NCI-H345 treated with DMSO at 0.1 percent for 48 hours (cell line): ENCODE measurements at regions not wholly inside any gene's neighbourhood (a gene's known extent, or its start where the extent isn't known, plus 50 kb on each side); places are given as distances from the start of the nearest gene placed in this dataset.

Source experiments
- DNase-seq: peaks from one replicate; lab custom pipeline; 2025; ENCODE audit not compliant: unreplicated experiment; lab: John Stamatoyannopoulos, UW

DNA sequence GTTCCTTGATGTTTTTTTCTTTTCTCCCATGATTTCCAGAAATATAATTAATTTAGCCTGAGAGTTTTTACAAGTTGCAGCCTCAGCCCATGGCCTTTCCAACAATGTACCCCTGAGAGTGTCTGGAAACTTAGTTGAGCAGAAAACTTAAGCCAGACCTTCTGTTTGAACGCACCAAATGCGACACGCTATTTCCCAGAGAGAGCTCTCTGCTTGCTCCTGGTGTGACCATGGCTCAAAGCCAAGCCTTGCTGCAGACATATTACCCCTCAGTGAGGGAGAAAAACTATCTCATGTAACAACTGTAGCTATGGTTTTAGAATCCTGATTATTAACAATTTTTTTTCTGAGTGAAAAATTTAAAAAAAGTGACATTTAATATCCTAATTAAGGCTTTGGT is 1204.5 kb upstream of the SLC10A2 start:
- no peak for DNase-seq

DNA sequence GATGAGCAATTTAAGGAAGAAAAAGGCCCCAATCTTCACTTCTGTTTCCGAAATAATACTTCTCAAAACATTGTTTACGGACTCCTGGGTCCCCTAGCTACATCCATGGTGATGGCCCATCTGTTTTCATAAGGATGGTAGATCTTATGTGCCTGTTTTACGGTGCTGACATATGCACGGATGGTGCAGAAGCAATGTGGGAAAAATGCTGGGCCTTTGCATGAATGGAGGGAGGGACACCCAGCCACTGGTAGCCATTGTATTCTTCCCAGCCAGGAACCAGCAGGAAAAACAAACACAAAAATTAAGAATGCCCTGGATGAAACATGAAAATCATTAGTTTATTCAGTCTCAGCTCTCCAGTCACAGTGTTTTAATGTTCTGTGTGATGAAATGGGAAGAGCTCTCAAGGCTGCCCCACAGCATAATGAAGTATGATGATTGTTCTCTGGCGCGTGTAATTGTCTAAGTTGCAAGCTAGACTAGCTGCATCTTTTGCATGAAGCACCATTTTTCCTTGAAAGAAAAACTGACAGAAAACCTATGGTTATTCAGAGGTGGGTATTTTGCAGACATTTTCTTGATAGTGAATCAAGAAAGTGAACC is 1201.1 kb upstream of the SLC10A2 start:
- no peak for DNase-seq

DNA sequence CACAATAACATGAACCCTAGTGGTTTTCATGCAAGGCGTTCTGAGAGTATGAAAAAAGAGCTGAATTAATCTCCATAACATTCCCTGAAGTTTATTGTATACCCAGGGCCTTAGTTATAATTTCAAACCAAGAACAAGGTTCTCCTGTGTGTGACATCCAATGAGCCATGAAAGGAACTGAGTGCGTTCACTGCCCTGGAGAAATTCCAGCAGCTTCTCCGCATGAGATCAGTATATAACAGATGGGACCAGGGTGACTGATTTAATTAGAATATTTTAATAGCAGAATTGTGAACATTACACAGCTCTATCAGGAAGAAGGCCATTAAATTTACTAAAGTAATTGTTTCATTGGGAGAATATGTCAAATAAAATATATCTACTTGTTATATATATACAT is 1190.5 kb upstream of the SLC10A2 start:
- DNase-seq = no peak

DNA sequence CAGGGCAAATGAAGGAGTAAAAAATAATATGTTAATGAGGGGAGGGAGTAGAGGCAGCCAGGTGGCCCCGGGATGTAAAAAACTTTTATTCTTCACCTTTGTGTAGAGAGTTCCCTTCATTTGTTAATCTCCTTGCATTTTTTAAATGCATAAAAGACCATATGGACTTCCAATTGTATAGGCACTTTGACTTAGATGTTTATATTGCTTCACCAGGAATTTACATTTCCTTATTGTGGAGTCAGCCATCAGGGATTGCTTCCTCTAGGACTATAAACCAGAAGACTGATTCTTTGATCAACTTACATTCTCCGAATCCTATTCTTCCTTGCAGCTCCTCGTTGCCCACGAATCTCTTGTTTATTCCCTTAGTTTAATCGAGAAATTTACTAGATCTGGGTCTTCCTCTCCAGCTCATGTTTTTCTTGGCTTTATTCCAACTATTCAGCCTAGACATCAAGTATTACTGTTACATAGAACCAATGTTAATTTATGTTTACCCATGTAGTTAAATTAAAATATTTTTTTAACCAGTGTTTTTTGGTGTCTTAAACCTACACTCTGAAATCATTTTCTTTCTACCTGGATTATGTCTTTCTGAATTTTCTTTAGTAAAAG is 1187.0 kb upstream of the SLC10A2 start:
- DNase-seq = no peak

DNA sequence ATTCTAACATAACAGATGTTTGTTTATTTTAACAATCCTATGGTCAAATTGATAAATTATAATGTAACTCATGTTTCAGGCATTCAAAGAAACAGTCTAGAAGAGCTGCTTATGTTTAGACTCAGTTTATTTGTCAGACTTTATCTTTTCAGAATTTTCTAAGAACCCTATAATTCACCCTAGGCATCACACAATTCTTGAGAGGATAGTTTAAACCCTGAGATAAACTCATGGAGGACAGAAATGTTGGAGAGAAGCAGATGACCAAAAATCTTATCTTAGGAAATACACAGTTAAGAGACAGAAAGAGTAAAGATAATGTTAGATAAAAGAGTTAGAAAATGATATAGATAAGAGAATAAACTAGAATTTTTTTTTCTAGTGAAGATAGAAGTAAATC is 1185.7 kb upstream of the SLC10A2 start:
- DNase-seq = no peak

DNA sequence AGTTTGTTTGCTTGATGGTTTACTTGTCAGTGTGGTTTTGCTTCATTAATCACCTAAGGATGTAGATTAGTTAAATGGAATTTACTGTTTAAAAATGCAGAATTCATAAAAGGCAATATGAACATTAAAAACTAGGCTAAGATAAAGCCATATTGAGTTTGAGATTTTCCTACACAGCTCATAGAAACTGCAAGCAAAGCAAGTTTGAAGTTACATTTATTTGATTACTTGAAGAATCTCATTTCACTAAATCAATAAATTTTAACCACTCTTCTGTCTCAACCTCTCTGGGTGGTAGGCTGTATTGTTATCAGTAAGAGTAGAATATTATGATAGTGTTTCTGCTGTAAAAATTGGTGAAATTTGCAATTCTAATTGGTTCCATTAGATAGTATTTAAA is 1180.7 kb upstream of the SLC10A2 start:
- DNase-seq = no peak

DNA sequence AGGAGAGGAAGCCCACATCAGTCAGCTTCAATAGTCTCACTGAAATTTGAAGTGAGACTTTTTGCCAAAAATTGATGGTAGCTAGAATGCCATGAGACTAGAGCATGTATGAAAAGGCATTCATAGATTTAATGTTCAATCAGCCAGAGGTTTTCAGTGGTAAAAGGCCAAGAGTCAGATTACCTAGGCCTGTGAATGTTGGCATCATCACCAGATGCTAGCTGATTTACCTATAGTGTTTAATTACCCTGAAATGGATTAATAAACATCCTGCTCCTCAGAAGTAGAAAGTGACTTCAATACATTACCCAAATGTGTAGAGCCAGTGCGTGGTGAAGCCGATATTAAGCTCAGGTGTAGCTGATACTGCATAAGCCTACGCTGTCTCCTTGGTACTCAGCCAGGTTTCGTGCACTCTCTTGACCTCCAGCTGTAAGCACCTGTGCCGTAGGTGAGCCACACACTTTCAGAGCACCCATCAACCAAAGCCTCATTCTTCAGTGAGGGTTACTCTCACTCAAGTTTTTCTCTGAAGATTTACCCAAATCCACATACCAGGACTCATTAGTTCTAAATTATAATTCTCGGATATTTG is 1140.3 kb upstream of the SLC10A2 start:
- no peak for DNase-seq

DNA sequence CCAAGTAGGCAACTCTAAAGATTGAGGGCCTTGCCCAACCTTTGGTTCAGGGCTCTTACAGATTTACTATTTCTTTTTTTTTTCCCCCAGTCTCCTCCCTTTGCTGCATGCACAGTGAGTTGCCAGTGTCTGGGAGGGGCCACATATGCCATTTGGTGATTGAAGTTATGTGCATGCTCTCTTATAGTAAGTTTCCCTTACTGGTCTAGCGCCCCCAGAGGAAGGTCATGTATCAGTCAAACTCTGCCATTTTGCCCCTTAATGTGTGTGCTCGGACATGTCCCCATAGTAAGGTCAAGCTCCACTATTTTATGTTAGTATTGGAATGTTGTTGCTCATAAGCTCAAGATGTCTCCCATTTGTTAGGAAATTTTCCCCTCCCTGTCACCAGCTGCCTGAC is 1138.0 kb upstream of the SLC10A2 start:
- no peak for DNase-seq

DNA sequence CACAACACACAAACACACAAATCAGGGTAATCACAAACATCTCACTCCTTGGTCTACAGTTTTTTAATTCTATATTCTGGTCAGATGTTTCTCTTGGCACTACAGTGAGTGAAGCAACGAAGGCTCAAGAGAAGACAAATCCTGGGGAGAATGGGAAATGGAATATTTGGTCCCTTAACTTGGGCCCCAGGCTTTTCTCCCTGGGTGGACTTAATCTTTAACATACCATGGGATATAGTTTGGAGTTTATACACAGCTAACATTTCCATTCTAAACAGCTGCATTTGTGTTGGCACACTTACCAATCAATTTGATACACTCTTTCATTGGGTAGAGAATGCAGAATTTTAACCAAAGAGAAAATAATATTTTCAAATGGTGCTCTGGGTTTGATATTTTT is 1132.6 kb upstream of the SLC10A2 start:
- no peak for DNase-seq

DNA sequence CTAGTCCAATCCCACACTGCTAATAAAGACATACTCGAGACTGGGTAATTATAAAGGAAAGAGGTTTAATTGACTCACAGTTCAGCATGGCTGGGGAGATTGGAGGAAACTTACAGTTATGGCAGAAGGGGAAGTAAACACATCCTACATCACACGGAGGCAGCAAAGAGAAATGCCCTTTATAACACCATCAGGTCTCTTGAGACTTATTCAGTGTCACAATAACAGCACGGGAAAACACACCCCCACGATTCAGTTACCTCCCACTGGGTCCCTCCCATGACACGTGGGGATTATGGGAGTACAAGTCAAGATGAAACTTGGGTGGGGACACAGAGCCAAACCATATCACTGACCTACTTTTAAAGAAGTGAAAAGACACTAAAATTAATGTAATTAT is 1130.4 kb upstream of the SLC10A2 start:
- DNase-seq = no peak

DNA sequence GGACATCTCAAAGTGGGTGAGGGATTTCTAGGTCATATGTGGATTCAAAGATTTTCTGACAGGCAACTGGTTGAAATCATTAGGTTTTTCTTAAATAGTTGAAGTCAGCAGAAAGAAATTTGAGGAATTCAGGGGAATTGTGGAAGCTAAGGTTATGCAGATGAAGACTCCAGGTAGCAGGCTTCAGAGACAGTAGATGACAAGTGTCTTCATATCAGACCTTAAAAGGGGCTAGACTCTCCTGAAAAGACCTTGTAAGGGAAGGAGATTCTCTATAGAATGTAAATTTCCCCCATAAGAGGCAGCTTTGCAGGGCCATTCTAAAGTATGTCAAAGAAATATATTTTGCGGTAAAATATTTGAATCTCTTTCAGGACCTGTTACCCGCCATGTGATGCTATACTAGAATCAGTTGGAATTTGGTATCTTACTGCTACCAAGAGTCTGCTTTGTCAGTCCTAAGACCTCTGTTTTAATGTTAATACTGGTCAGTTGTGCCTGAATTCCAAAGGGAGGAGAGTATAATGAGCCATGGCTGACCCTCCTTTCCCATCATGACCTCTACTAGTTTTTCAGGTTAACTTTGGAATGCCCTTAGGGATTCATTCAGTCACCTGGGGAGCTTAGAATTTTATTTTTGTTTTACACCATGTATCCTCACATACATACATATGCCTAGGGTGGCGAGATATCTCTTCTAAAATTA is 1115.5 kb upstream of the SLC10A2 start:
- DNase-seq = no peak

DNA sequence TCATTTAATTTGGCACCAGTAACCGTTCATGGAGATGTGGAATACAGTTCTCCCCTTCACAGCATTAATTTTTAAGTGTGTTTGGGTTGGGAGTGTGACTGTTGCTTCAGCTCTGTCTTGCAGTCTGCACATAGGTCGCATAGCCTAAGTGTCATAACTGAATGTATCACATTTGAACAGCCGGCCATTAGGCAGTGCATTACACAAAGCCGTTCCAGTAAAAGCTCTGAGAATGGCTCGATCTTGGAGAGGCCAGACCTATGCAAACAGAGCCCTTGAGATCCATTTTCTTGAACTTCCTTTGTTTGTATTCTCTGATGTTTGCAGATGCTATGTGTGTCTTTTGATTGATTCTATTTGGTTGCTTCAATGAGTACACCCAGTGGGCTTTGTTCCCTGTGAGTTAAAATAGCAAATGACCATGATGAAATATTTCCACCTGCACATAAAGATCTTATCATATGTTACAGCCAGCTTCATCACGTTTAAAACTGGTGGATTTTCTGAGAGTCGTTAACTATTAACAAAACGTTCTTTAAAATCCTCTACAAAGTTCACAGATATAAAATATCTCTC is 1104.9 kb upstream of the SLC10A2 start:
- peak; percentile 32 for DNase-seq

DNA sequence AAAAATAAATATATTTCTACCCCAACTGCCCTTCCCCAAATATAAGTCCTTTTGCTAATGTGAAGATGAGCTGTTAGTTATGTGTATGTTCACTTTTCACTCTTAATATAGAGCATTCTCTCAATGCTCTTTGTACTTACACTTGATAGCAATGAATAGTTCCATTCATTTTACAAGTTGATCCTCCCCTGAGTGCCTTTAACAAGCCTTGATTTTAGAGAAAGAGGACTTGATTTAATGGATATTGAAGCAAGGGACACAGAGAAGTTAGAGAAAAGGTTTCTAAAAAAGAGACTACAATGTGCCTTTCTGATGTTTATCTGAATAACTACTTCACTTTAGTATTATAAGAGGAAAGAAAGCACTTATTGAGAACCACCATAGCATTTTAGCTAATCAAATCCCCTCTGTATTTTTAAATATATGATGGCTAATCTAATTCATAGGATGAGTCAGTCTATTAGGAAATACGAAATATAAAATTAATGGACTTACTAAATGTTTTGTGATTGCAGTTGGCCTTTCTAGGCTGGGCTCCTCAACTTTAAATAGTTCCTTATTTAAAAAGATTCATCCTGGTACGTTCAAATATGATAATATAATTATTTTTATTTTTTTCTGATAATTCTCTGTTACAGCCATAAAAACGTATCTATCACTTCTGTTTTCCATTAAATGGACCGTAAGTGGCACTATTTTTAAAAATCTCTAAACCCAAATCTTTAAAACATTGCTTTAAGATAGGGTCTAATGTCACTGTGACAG is 1097.8 kb upstream of the SLC10A2 start:
- no peak for DNase-seq

DNA sequence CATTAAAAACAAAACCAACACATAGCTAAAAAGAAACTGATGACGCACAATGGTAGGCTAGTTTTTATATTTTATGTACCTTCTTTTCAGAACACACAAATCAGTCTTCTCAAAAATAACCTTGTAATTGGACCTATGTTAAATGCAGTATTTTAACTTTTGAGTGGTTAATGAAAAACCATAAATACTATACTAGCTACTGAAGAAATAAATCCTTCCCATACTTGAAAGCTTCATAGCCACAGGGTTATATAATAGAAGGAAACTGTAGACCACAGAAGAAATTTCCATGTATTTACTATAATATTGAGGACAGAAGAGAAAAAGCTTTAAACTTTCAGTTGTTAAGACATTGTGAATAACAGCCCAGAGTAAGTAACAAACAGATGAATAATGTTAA is 1094.3 kb upstream of the SLC10A2 start:
- DNase-seq = no peak

DNA sequence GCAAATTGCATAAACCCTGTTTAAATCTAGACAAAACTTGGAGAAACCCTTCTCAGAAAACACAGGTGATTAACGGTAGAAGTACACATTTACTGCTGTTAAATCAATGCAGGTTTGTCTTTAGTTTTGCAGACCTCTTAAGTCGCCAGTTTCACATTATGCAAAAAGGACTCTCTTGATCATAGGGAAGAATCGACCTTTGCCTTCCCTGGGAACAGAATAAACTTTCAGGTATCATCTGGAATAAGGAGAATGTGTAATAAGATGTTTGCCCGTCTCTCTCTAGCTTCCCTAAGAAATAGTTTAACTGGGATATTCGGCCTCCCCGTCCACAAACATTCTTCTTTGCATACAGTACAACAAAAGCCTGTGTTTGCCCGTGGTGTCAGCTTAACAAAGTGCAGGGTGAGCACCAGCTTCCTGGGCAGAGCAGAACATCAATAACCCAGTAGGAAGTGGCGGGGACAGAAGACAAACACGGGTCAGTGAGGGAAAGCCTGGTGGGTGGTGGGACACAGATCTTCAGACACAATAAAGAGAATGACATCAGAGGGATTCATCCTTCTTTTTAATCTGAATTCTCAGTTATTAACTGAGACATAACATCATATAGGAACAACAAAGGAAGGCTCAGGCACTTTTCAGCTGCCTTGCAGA is 1077.7 kb upstream of the SLC10A2 start:
- DNase-seq = peak; percentile 65

DNA sequence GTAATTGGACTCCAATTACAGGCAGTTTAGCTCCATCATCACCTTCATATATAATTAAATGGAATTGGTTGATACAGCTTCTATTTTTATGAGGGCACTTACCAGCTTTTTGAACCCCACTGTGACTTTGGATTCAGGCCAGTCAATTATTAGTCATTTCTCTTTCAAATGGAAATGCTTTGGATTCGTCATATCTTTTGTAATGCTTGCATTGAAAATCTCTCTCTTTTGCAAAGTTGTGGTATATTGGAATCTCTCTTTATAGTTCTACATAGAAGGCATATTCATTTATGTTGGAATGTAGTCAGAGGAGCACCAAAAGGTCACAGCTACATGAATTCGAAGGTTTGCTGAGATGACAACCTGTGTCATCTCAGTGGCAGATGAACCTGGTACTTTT is 1074.3 kb upstream of the SLC10A2 start:
- no peak for DNase-seq

DNA sequence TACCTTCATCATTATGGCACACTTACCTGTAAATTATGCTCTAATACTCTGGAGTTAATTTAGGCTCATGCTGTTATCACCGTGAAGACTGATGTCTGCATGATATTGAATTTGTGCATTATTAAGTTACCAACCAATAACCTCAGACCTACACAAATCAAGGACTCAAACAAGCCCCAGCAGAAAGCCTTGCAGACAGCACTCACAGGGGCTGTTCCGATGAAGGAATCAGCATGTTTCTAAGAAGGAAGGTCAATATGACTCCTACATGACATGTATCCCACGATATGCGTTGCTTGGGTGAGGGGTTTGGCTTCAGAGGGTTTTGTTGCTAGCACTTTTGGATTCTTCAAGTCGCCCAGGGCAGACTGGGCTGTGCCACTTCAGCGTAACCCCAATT is 1071.2 kb upstream of the SLC10A2 start:
- DNase-seq = no peak

DNA sequence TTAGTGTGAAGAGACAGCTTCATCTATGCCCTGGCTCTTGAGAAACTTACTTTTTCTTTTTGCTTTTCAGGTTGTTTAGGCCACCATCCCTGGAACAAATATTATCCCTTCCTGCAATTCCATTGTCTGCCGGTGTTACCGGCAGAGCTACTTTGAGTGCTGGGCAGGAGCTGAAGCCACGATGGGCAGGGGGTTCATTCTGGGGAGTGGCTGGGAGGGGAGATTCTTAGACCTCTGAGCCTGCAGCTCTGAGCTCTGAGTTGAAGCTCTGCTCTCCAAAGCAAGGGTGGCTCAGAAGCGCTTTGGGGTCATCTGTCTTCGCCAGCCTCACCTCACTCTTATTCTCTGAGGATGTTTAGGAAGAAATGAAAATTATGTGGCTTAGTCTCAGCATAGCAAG is 1066.6 kb upstream of the SLC10A2 start:
- DNase-seq = no peak

DNA sequence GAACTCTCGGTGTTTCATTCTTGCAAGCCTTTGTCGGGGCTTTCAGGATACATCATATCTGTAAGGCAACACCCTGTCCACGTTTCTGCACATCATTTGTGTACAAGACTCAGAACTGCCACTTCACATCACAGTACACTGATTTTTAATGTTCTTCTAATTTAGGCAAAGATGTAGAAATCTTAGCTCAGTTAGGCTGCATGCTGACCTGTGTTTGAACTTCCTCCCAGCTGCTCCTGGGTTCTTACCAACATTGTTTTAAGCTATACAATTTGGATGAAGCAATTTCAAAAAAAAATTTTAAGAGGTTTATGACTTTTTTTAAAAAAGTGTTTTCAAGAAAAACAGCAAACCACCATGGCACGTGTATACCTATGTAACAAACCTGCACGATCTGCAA is 1047.9 kb upstream of the SLC10A2 start:
- no peak for DNase-seq

DNA sequence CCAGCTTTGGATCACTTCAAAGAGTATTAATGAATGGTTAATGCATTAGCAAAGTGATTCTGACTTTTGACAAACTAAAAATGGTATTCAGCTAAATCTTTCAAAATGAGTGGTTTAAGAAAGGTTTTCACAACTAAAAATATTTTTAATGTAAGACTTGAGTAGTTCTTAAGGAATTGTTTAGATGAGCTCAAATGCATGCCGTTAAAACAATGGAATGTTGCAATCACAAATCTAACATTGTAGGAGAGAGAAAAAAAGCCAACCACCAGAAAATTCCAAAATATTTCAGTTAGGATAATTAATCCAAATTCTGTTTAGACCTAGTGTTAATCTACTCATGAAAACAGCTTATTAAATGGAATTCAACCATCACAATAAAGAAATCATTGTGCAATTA is 1044.8 kb upstream of the SLC10A2 start:
- DNase-seq = no peak
